ENCODE measurements at regions not wholly inside any gene's neighbourhood (a gene's known extent, or its start where the extent isn't known, plus 50 kb on each side); places are given as distances from the start of the nearest gene placed in this dataset.
"Not testable (repeated sequence)": the region's sequence is repeated elsewhere in the genome, so short reads cannot be mapped to it uniquely, and the experiment has no call there.

- DNase-seq (ENCODE audit: missing footprints) (no peak), ATAC-seq (no peak)
- intact Hi-C loops (cut with DNase I), result no loop called here
Observed at GRCh38 chr6:27706431-27706830, 205.8 kb downstream of the OR2B2 start.

GRCh38 chr6:27700337-27700736 is 211.9 kb downstream of the OR2B2 start:
- intact Hi-C loops (cut with DNase I), result no loop called here
- no peak for ATAC-seq

GRCh38 chr6:27694547-27694874 is 217.7 kb downstream of the OR2B2 start:
- intact Hi-C loops (cut with DNase I), result no loop called here
- DNase-seq (ENCODE audit: missing footprints), result no peak
- no peak for ATAC-seq

More at GRCh38 chr6:27700337-27700736, 211.9 kb downstream of the OR2B2 start:
- DNase-seq (ENCODE audit: missing footprints), result no peak

- ATAC-seq, result no peak
- intact Hi-C loops (cut with DNase I), result no loop called here
- DNase-seq (ENCODE audit: missing footprints), result no peak
Observed at GRCh38 chr6:27693766-27694546, 218.2 kb downstream of the OR2B2 start.

- DNase-seq (ENCODE audit: missing footprints); ATAC-seq; intact Hi-C loops (cut with DNase I): not testable (repeated sequence)
Observed at GRCh38 chr6:27692133-27692532, 219.2 kb upstream of the ZNF184 start.

- intact Hi-C loops (cut with DNase I), result no loop called here
- DNase-seq (ENCODE audit: missing footprints), result no peak
- peak; percentile 93 for ATAC-seq
Observed at GRCh38 chr6:27688014-27688586, 215.2 kb upstream of the ZNF184 start.

- peak; percentile 59 for ATAC-seq
- peak; percentile 79 for DNase-seq (ENCODE audit: missing footprints)
- intact Hi-C loops (cut with DNase I), result no loop called here
Observed at GRCh38 chr6:27687154-27688013, 214.5 kb upstream of the ZNF184 start.

- intact Hi-C loops (cut with DNase I), result no loop called here
- no peak for DNase-seq (ENCODE audit: missing footprints)
- ATAC-seq, result no peak
Observed at GRCh38 chr6:27685279-27685678, 212.4 kb upstream of the ZNF184 start.

- intact Hi-C loops (cut with DNase I), result no loop called here
- ATAC-seq, result no peak
- no peak for DNase-seq (ENCODE audit: missing footprints)
Observed at GRCh38 chr6:27684264-27685211, 211.6 kb upstream of the ZNF184 start.

GRCh38 chr6:27679964-27680694 is 207.2 kb upstream of the ZNF184 start:
- DNase-seq (ENCODE audit: missing footprints), result no peak
- intact Hi-C loops (cut with DNase I), result no loop called here
- no peak for ATAC-seq

- DNase-seq (ENCODE audit: missing footprints) (no peak), ATAC-seq (no peak)
- intact Hi-C loops (cut with DNase I), result no loop called here
Observed at GRCh38 chr6:27679308-27679963, 206.5 kb upstream of the ZNF184 start.

- intact Hi-C loops (cut with DNase I), result no loop called here
- ATAC-seq (no peak), DNase-seq (ENCODE audit: missing footprints) (no peak)
Observed at GRCh38 chr6:27678469-27678868, 205.6 kb upstream of the ZNF184 start.

- intact Hi-C loops (cut with DNase I), result no loop called here
- no peak for DNase-seq (ENCODE audit: missing footprints)
- ATAC-seq, result no peak
Observed at GRCh38 chr6:27674882-27675281, 202.0 kb upstream of the ZNF184 start.

GRCh38 chr6:27672113-27672799 is 199.4 kb upstream of the ZNF184 start:
- intact Hi-C loops (cut with DNase I), result no loop called here
- no peak for DNase-seq (ENCODE audit: missing footprints)

GRCh38 chr6:27669624-27670301 is 196.9 kb upstream of the ZNF184 start:
- no peak for ATAC-seq
- intact Hi-C loops (cut with DNase I), result no loop called here
- no peak for DNase-seq (ENCODE audit: missing footprints)

More at GRCh38 chr6:27672113-27672799, 199.4 kb upstream of the ZNF184 start:
- ATAC-seq, result no peak

- DNase-seq (ENCODE audit: missing footprints) (no peak), ATAC-seq (no peak)
- intact Hi-C loops (cut with DNase I), result no loop called here
Observed at GRCh38 chr6:27669295-27669623, 196.4 kb upstream of the ZNF184 start.

Measured in Right ventricle myocardium inferior (tissue), 1 donor.